H9 (cell line): ENCODE measurements at regions not wholly inside any gene's neighbourhood (a gene's known extent, or its start where the extent isn't known, plus 50 kb on each side); places are given as distances from the start of the nearest gene placed in this dataset.

ENCODE experiments used
- DNase-seq: peaks from one replicate; pipeline ENCODE4 v3.0.0-alpha.2; 2017
- H2AFZ ChIP-seq: one replicate; pipeline ENCODE4 v1.6.1; 2013; ENCODE audit warnings: mild to moderate bottlenecking, low read length, control low read depth, moderate library complexity
- H2AK5ac ChIP-seq: 2 replicates; pipeline ENCODE4 v1.6.1; 2013; ENCODE audit warnings: low read length, control low read depth, mixed read lengths; ENCODE audit not compliant: insufficient read length
- H2BK120ac ChIP-seq: one replicate; pipeline ENCODE4 v1.6.1; 2013; ENCODE audit warnings: low read depth, mild to moderate bottlenecking, low read length, control low read depth, inconsistent platforms; ENCODE audit not compliant: poor library complexity, severe bottlenecking
- H2BK12ac ChIP-seq: 2 replicates; pipeline ENCODE4 v1.6.1; 2013; ENCODE audit warnings: low read length, control low read depth, mixed read lengths, low read depth; ENCODE audit not compliant: insufficient read length
- H2BK15ac ChIP-seq: 2 replicates; pipeline ENCODE4 v1.6.1; 2013; ENCODE audit warnings: low read depth, low read length, control low read depth
- H2BK20ac ChIP-seq: one replicate; pipeline ENCODE4 v1.6.1; 2013; ENCODE audit warnings: low read depth, mild to moderate bottlenecking, low read length, control low read depth, inconsistent platforms; ENCODE audit not compliant: poor library complexity, severe bottlenecking
- H2BK5ac ChIP-seq: 2 replicates; pipeline ENCODE4 v1.6.1; 2013; ENCODE audit warnings: low read length, control low read depth, mixed read lengths; ENCODE audit not compliant: insufficient read length
- H3K14ac ChIP-seq: 2 replicates; pipeline ENCODE4 v1.6.1; 2013; ENCODE audit warnings: low read length, control low read depth; ENCODE audit not compliant: insufficient read depth
- H3K18ac ChIP-seq: 2 replicates; pipeline ENCODE4 v1.6.1; 2013; ENCODE audit warnings: low read depth, mild to moderate bottlenecking, mixed read lengths, low read length, control low read depth; ENCODE audit not compliant: insufficient read length
- H3K23ac ChIP-seq: 2 replicates; pipeline ENCODE4 v1.6.1; 2013; ENCODE audit warnings: low read length, control low read depth, mixed read lengths, low read depth; ENCODE audit not compliant: insufficient read length
- H3K23me2 ChIP-seq: 2 replicates; pipeline ENCODE4 v1.6.1; 2013; ENCODE audit warnings: low read depth, mild to moderate bottlenecking, mixed read lengths, low read length, control low read depth; ENCODE audit not compliant: insufficient read length, poor library complexity, severe bottlenecking
- H3K27ac ChIP-seq: 2 replicates; pipeline ENCODE4 v1.5.1; 2013; ENCODE audit warnings: low read length, control low read depth, mixed read lengths, low read depth; ENCODE audit not compliant: insufficient read length
- H3K27me3 ChIP-seq: 2 replicates; pipeline ENCODE4 v1.6.1; 2013; ENCODE audit warnings: low read length, control low read depth, inconsistent platforms; ENCODE audit not compliant: insufficient read depth
- H3K4ac ChIP-seq: 2 replicates; pipeline ENCODE4 v1.6.1; 2013; ENCODE audit warnings: low read depth, mild to moderate bottlenecking, control low read depth, inconsistent platforms, low read length, moderate library complexity
- H3K4me1 ChIP-seq: 2 replicates; pipeline ENCODE4 v1.6.1; 2013; ENCODE audit warnings: low read length, control low read depth, inconsistent platforms; ENCODE audit not compliant: insufficient read depth
- H3K4me2 ChIP-seq: 2 replicates; pipeline ENCODE4 v1.6.1; 2013; ENCODE audit warnings: low read length, control low read depth, mixed read lengths; ENCODE audit not compliant: insufficient read length, insufficient read depth
- H3K56ac ChIP-seq: 2 replicates; pipeline ENCODE4 v1.6.1; 2013; ENCODE audit warnings: low read depth, mild to moderate bottlenecking, mixed read lengths, low read length, control low read depth; ENCODE audit not compliant: insufficient read length
- H3K79me1 ChIP-seq: 2 replicates; pipeline ENCODE4 v1.6.1; 2013; ENCODE audit warnings: low read depth, mild to moderate bottlenecking, moderate library complexity, low read length, control low read depth, inconsistent platforms; ENCODE audit not compliant: insufficient read depth, poor library complexity, severe bottlenecking
- H3K79me2 ChIP-seq: 2 replicates; pipeline ENCODE4 v1.6.1; 2013; ENCODE audit warnings: low read length, control low read depth, inconsistent platforms; ENCODE audit not compliant: insufficient read depth
- H3K9ac ChIP-seq: 2 replicates; pipeline ENCODE4 v1.6.1; 2013; ENCODE audit warnings: low read length, control low read depth, mixed read lengths; ENCODE audit not compliant: insufficient read length; ENCODE audit errors: extremely low read depth
- H3K9me3 ChIP-seq: one replicate; pipeline ENCODE4 v1.6.1; 2013; ENCODE audit warnings: low read depth, low read length, inconsistent platforms; ENCODE audit not compliant: control insufficient read depth
- H3T11ph ChIP-seq: one replicate; pipeline ENCODE4 v1.6.1; 2013; ENCODE audit warnings: mild to moderate bottlenecking, low read length, control low read depth, inconsistent platforms
- H4K20me1 ChIP-seq: one replicate; pipeline ENCODE4 v1.6.1; 2013; ENCODE audit not compliant: control insufficient read depth, insufficient read length, insufficient read depth
- H4K5ac ChIP-seq: 2 replicates; pipeline ENCODE4 v1.6.1; 2013; ENCODE audit warnings: low read depth, mild to moderate bottlenecking, mixed read lengths, low read length, control low read depth; ENCODE audit not compliant: insufficient read length
- H4K8ac ChIP-seq: replicated peaks from 2 replicates; pipeline ENCODE4 v1.6.1; 2013; ENCODE audit warnings: low read length, control low read depth, mixed read lengths, low read depth; ENCODE audit not compliant: insufficient read length
- H4K91ac ChIP-seq: 2 replicates; pipeline ENCODE4 v1.6.1; 2013; ENCODE audit warnings: low read depth, mild to moderate bottlenecking, moderate library complexity, mixed read lengths, low read length, control low read depth; ENCODE audit not compliant: insufficient read length
- H3K27ac Mint-ChIP-seq, 3 experiments: 2 replicates in 2 of 3; 3 replicates in 1 of 3; pipeline ENCODE4 v1.8.0; 2020 to 2021; ENCODE audit warnings: mixed read lengths in 3 of 3, mild to moderate bottlenecking in 1 of 3, moderate library complexity in 1 of 3
- H3K27me3 Mint-ChIP-seq: 2 replicates; pipeline ENCODE4 v1.8.0; 2021; ENCODE audit warnings: low read depth, mild to moderate bottlenecking, moderate library complexity, mixed read lengths
- H3K36me3 Mint-ChIP-seq, 3 experiments: 2 replicates in 2 of 3; 3 replicates in 1 of 3; pipeline ENCODE4 v1.8.0; 2020 to 2021; ENCODE audit warnings: low read depth in 3 of 3, mixed read lengths in 3 of 3; ENCODE audit not compliant: insufficient read depth in 1 of 3
- H3K4me1 Mint-ChIP-seq, 2 experiments: 2 replicates each; pipeline ENCODE4 v1.8.0; 2020; ENCODE audit warnings: mixed read lengths in 2 of 2
- H3K4me3 Mint-ChIP-seq, 2 experiments: 2 replicates in 1 of 2; 3 replicates in 1 of 2; pipeline ENCODE4 v1.8.0; 2020 to 2021; ENCODE audit warnings: mild to moderate bottlenecking in 2 of 2, mixed read lengths in 2 of 2, moderate library complexity in 1 of 2
- H3K9me3 Mint-ChIP-seq, 2 experiments: 2 replicates in 1 of 2; 3 replicates in 1 of 2; pipeline ENCODE4 v1.8.0; 2020; ENCODE audit warnings: mild to moderate bottlenecking in 2 of 2, mixed read lengths in 2 of 2, moderate library complexity in 1 of 2
- CTCF ChIP-seq: fragments of 200-600 bp; sonication (generic); conservative IDR thresholded peaks from 3 replicates; pipeline ENCODE4 v1.8.0; 2021; ENCODE audit warnings: antibody characterized with exemption, mild to moderate bottlenecking
- WGBS: extraction: QIAGEN DNeasy Blood & Tissue Kit; methylation state at CpG from one replicate; pipeline ENCODE4 v1.1.7; 2013; ENCODE audit warnings: missing lambda C conversion rate, low lambda C conversion rate, mixed read lengths; ENCODE audit not compliant: insufficient read length; ENCODE audit errors: extremely low coverage; 5-methylcytosine and 5-hydroxymethylcytosine counted together

GRCh38 chr4:188295899-188296298 is 156.7 kb downstream of the TRIML1 start:
- H3K23ac ChIP-seq, result no peak overlapping the region

More at GRCh38 chr4:188295899-188296298, 156.7 kb downstream of the TRIML1 start:
- Histone ChIP-seq H2AFZ (no peak overlapping the region), H3T11ph (no peak overlapping the region), H2BK5ac (no peak overlapping the region), H2BK20ac (no peak overlapping the region), H2BK15ac (no peak overlapping the region), H3K27ac (no peak overlapping the region), H4K8ac (no peak overlapping the region), H3K56ac (no peak overlapping the region), H4K20me1 (no peaks in the 10 kb centered on the region), H4K91ac (no peak overlapping the region), H3K4me1 (peaks cover 4% of the 10 kb centered on the region; the same call in 1 of the 2 replicates), H3K9ac (no peak overlapping the region), H3K9me3 (no peaks in the 10 kb centered on the region), H2BK120ac (no peak overlapping the region), H2BK12ac (no peak overlapping the region), H4K5ac (no peak overlapping the region), H3K23me2 (no peaks in the 10 kb centered on the region), H3K79me1 (no peaks in the 10 kb centered on the region), H3K4me2 (no peak overlapping the region), H3K27me3 (no peaks in the 10 kb centered on the region), H3K14ac (no peak overlapping the region), H3K4ac (no peak overlapping the region), H3K18ac (no peak overlapping the region), H2AK5ac (no peak overlapping the region), H3K79me2 (no peaks in the 10 kb centered on the region)
- Mint-ChIP-seq H3K4me3 (no peak overlapping the region), H3K27ac (no peak overlapping the region), H3K4me1 (peaks cover 3% of the 10 kb centered on the region in 2 experiments; a peak in 1 of 4 replicates), H3K9me3 (no peaks in the 10 kb centered on the region), H3K27me3 (no peaks in the 10 kb centered on the region), H3K36me3 (peaks cover 0 to 6% (median 2%) of the 10 kb centered on the region in 3 experiments; a peak in 2 of 7 replicates)
- WGBS, result no CpG with 5 or more reads among the region's 1 CpG
- no peak for DNase-seq
- TF ChIP-seq CTCF, result no peak
